ENCODE measurements at regions not wholly inside any gene's neighbourhood (a gene's known extent, or its start where the extent isn't known, plus 50 kb on each side); places are given as distances from the start of the nearest gene placed in this dataset.
"Not testable (repeated sequence)": the region's sequence is repeated elsewhere in the genome, so short reads cannot be mapped to it uniquely, and the experiment has no call there.

- Histone ChIP-seq H3K27ac (ENCODE audit: low read depth, low read length) (no peak overlapping the region), H3K23ac (ENCODE audit: low read length) (no peak overlapping the region), H4K5ac (ENCODE audit: low read length) (no peak overlapping the region), H3K4me2 (ENCODE audit: low read length) (no peak overlapping the region), H4K8ac (ENCODE audit: low read depth, low read length) (no peak overlapping the region), H3K9ac (ENCODE audit: low read length) (no peak overlapping the region), H3K18ac (ENCODE audit: low read length) (no peak overlapping the region), H3K4me3 (ENCODE audit: low read length) (no peak overlapping the region), H3K4me1 (ENCODE audit: control insufficient read depth, low read depth, low read length) (no peaks in the 10 kb centered on the region), H2BK15ac (replicated peaks; ENCODE audit: low read depth) (no peak overlapping the region), H3K36me3 (ENCODE audit: control insufficient read depth, insufficient read depth, low read length) (no peaks in the 10 kb centered on the region), H2AK5ac (ENCODE audit: low read length) (no peak overlapping the region), H3K4ac (ENCODE audit: low read depth, low read length) (no peak overlapping the region), H2BK120ac (ENCODE audit: low read depth, low read length) (no peak overlapping the region), H3K56ac (ENCODE audit: low read length) (no peak overlapping the region), H2BK5ac (ENCODE audit: low read length) (no peak overlapping the region), H3K79me1 (ENCODE audit: low read length) (no peaks in the 10 kb centered on the region), H3K79me2 (ENCODE audit: control insufficient read depth, insufficient read depth, low read length) (no peaks in the 10 kb centered on the region), H3K27me3 (ENCODE audit: insufficient read depth, low read length, poor library complexity) (no peaks in the 10 kb centered on the region)
- no CpG with 5 or more reads among the region's 3 CpGs for WGBS (ENCODE audit: extremely low coverage, insufficient coverage, low lambda C conversion rate)
- DNase-seq, result no peak
These were observed 527.8 kb upstream of the AUTS2 start for GRCh38 chr7:69070476-69070875.

DNA sequence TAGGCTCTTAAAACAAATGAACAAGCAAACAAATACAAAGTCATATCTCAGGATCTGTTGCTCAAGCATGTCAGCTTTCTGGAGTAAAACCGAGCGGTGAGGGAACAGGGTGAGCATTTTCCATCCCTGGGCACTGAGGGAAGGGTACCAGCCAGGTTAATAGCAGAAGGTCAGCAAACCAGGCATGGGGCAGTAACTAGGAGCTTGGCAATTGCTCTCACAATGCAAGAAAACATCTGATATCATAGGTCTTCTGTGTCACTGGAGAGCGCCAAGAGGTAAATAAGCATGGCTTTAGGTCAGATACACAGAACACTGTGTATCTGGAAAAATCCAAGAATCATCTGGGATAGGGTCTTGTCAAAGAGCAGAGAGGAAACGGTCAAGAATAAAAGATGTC is 521.7 kb upstream of the AUTS2 start:
- Histone ChIP-seq H2BK5ac (ENCODE audit: low read length) (no peak overlapping the region), H3K4me3 (ENCODE audit: low read length) (no peak overlapping the region), H2BK15ac (replicated peaks; ENCODE audit: low read depth) (no peak overlapping the region), H3K27ac (ENCODE audit: low read depth, low read length) (no peak overlapping the region), H3K4me1 (ENCODE audit: control insufficient read depth, low read depth, low read length) (no peaks in the 10 kb centered on the region), H4K5ac (ENCODE audit: low read length) (no peak overlapping the region), H3K79me2 (ENCODE audit: control insufficient read depth, insufficient read depth, low read length) (no peaks in the 10 kb centered on the region), H2BK120ac (ENCODE audit: low read depth, low read length) (no peak overlapping the region), H3K23ac (ENCODE audit: low read length) (no peak overlapping the region), H3K27me3 (ENCODE audit: insufficient read depth, low read length, poor library complexity) (no peaks in the 10 kb centered on the region), H3K4me2 (ENCODE audit: low read length) (no peak overlapping the region), H3K79me1 (ENCODE audit: low read length) (no peaks in the 10 kb centered on the region), H2AK5ac (ENCODE audit: low read length) (no peak overlapping the region), H3K4ac (ENCODE audit: low read depth, low read length) (no peak overlapping the region), H3K9ac (ENCODE audit: low read length) (no peak overlapping the region), H4K8ac (ENCODE audit: low read depth, low read length) (no peak overlapping the region), H3K36me3 (ENCODE audit: control insufficient read depth, insufficient read depth, low read length) (no peaks in the 10 kb centered on the region), H3K18ac (ENCODE audit: low read length) (no peak overlapping the region), H3K56ac (ENCODE audit: low read length) (no peak overlapping the region)
- DNase-seq, result no peak
- no CpG with 5 or more reads among the region's 4 CpGs for WGBS (ENCODE audit: extremely low coverage, insufficient coverage, low lambda C conversion rate)

- Histone ChIP-seq H3K27me3 (ENCODE audit: insufficient read depth, low read length, poor library complexity) (no peaks in the 10 kb centered on the region), H3K36me3 (ENCODE audit: control insufficient read depth, insufficient read depth, low read length) (no peaks in the 10 kb centered on the region), H3K79me1 (ENCODE audit: low read length) (no peaks in the 10 kb centered on the region), H3K4ac (ENCODE audit: low read depth, low read length) (no peak overlapping the region), H3K27ac (ENCODE audit: low read depth, low read length) (no peak overlapping the region), H2BK5ac (ENCODE audit: low read length) (no peak overlapping the region), H3K79me2 (ENCODE audit: control insufficient read depth, insufficient read depth, low read length) (no peaks in the 10 kb centered on the region), H2BK120ac (ENCODE audit: low read depth, low read length) (no peak overlapping the region), H3K23ac (ENCODE audit: low read length) (no peak overlapping the region), H3K4me3 (ENCODE audit: low read length) (no peak overlapping the region), H4K8ac (ENCODE audit: low read depth, low read length) (no peak overlapping the region), H3K18ac (ENCODE audit: low read length) (no peak overlapping the region), H3K56ac (ENCODE audit: low read length) (no peak overlapping the region), H3K4me1 (ENCODE audit: control insufficient read depth, low read depth, low read length) (no peaks in the 10 kb centered on the region), H4K5ac (ENCODE audit: low read length) (no peak overlapping the region), H3K4me2 (ENCODE audit: low read length) (no peak overlapping the region), H3K9ac (ENCODE audit: low read length) (no peak overlapping the region), H2BK15ac (replicated peaks; ENCODE audit: low read depth) (no peak overlapping the region), H2AK5ac (ENCODE audit: low read length) (no peak overlapping the region)
- WGBS (ENCODE audit: extremely low coverage, insufficient coverage, low lambda C conversion rate), result no CpG with 5 or more reads among the region's 9 CpGs
- no peak for DNase-seq
These were observed 519.1 kb upstream of the AUTS2 start for GRCh38 chr7:69078997-69079769.

- H2BK15ac ChIP-seq (replicated peaks; ENCODE audit: low read depth); H4K8ac ChIP-seq (ENCODE audit: low read depth, low read length); H2BK120ac ChIP-seq (ENCODE audit: low read depth, low read length); H3K4ac ChIP-seq (ENCODE audit: low read depth, low read length); H3K9ac ChIP-seq (ENCODE audit: low read length); H3K79me2 ChIP-seq (ENCODE audit: control insufficient read depth, insufficient read depth, low read length); H4K5ac ChIP-seq (ENCODE audit: low read length); H3K4me1 ChIP-seq (ENCODE audit: control insufficient read depth, low read depth, low read length); H3K27me3 ChIP-seq (ENCODE audit: insufficient read depth, low read length, poor library complexity); DNase-seq; H3K23ac ChIP-seq (ENCODE audit: low read length); H3K36me3 ChIP-seq (ENCODE audit: control insufficient read depth, insufficient read depth, low read length); H3K79me1 ChIP-seq (ENCODE audit: low read length); H3K4me3 ChIP-seq (ENCODE audit: low read length); H3K56ac ChIP-seq (ENCODE audit: low read length); H2AK5ac ChIP-seq (ENCODE audit: low read length); H2BK5ac ChIP-seq (ENCODE audit: low read length); H3K18ac ChIP-seq (ENCODE audit: low read length); H3K27ac ChIP-seq (ENCODE audit: low read depth, low read length); H3K4me2 ChIP-seq (ENCODE audit: low read length): not testable (repeated sequence)
- 100% methylated on average over 1 of the region's 2 CpGs for WGBS (ENCODE audit: extremely low coverage, insufficient coverage, low lambda C conversion rate)
These were observed 511.0 kb upstream of the AUTS2 start for GRCh38 chr7:69087281-69087680.

DNA sequence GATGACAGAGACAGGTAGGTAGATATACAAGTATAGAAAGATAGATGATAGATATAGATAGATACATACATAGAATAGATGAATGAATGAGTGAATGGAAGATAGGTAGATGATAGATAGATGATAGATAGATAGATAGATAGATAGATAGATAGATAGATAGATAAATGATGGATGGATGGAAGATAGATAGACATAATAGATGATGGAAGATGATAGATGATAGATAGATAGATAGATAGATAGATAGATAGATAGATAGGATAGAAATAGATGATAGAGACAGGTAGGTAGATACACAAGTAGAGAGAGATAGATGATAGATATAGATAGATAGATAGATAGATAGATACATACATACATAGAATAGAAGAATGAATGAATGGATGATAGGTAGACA is 510.1 kb upstream of the AUTS2 start:
- Histone ChIP-seq H3K4ac (ENCODE audit: low read depth, low read length) (no peak overlapping the region), H2BK5ac (ENCODE audit: low read length) (no peak overlapping the region), H3K4me1 (ENCODE audit: control insufficient read depth, low read depth, low read length) (no peaks in the 10 kb centered on the region), H3K23ac (ENCODE audit: low read length) (no peak overlapping the region), H3K4me3 (ENCODE audit: low read length) (no peak overlapping the region), H3K18ac (ENCODE audit: low read length) (no peak overlapping the region), H3K36me3 (ENCODE audit: control insufficient read depth, insufficient read depth, low read length) (no peaks in the 10 kb centered on the region), H2BK120ac (ENCODE audit: low read depth, low read length) (no peak overlapping the region), H3K27ac (ENCODE audit: low read depth, low read length) (no peak overlapping the region), H3K56ac (ENCODE audit: low read length) (no peak overlapping the region), H4K5ac (ENCODE audit: low read length) (no peak overlapping the region), H2AK5ac (ENCODE audit: low read length) (no peak overlapping the region), H3K4me2 (ENCODE audit: low read length) (no peak overlapping the region), H4K8ac (ENCODE audit: low read depth, low read length) (no peak overlapping the region), H3K9ac (ENCODE audit: low read length) (no peak overlapping the region), H3K27me3 (ENCODE audit: insufficient read depth, low read length, poor library complexity) (no peaks in the 10 kb centered on the region), H2BK15ac (replicated peaks; ENCODE audit: low read depth) (no peak overlapping the region), H3K79me2 (ENCODE audit: control insufficient read depth, insufficient read depth, low read length) (no peaks in the 10 kb centered on the region), H3K79me1 (ENCODE audit: low read length) (no peaks in the 10 kb centered on the region)
- no peak for DNase-seq

DNA sequence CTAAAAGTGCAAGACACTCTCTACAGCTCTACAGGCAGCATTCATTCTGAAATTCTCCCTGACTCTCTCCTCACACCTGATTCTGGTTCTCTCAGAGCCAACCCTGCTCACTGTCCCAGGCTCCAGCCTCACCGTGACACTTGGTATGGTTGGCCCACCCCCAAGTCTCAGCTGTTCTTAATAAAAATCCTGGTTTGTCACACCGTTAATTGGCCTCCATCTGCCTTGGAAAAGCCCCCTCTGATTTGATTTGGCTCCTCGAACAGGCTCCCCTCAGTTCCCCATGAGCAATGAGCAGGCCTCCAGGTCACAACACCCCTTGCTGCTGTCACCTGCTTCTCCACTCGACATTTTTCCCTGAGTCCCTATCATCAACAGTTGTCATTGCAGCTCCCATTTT is 507.3 kb upstream of the AUTS2 start:
- Histone ChIP-seq H3K4me1 (ENCODE audit: control insufficient read depth, low read depth, low read length) (no peaks in the 10 kb centered on the region), H4K5ac (ENCODE audit: low read length) (no peak overlapping the region), H3K9ac (ENCODE audit: low read length) (no peak overlapping the region), H3K18ac (ENCODE audit: low read length) (no peak overlapping the region), H3K79me1 (ENCODE audit: low read length) (no peaks in the 10 kb centered on the region), H2BK15ac (replicated peaks; ENCODE audit: low read depth) (no peak overlapping the region), H3K4me3 (ENCODE audit: low read length) (no peak overlapping the region), H3K4ac (ENCODE audit: low read depth, low read length) (no peak overlapping the region), H2AK5ac (ENCODE audit: low read length) (no peak overlapping the region), H3K23ac (ENCODE audit: low read length) (no peak overlapping the region), H3K27ac (ENCODE audit: low read depth, low read length) (no peak overlapping the region), H3K4me2 (ENCODE audit: low read length) (no peak overlapping the region), H3K56ac (ENCODE audit: low read length) (no peak overlapping the region), H2BK5ac (ENCODE audit: low read length) (no peak overlapping the region), H3K79me2 (ENCODE audit: control insufficient read depth, insufficient read depth, low read length) (no peaks in the 10 kb centered on the region), H3K36me3 (ENCODE audit: control insufficient read depth, insufficient read depth, low read length) (no peaks in the 10 kb centered on the region), H4K8ac (ENCODE audit: low read depth, low read length) (no peak overlapping the region), H3K27me3 (ENCODE audit: insufficient read depth, low read length, poor library complexity) (no peaks in the 10 kb centered on the region), H2BK120ac (ENCODE audit: low read depth, low read length) (no peak overlapping the region)
- WGBS (ENCODE audit: extremely low coverage, insufficient coverage, low lambda C conversion rate), result no CpG with 5 or more reads among the region's 4 CpGs
- DNase-seq, result no peak
